K562 (cell line): ENCODE measurements at regions not wholly inside any gene's neighbourhood (a gene's known extent, or its start where the extent isn't known, plus 50 kb on each side); places are given as distances from the start of the nearest gene placed in this dataset.

Experiments used
- ATAC-seq: fragments of 200-7000 bp; cut with Tn5 transposase; 3 replicates; pipeline ENCODE4 v1.9.1; 2020; ENCODE audit warnings: moderate library complexity
- BruUV-seq: library from RNA; stranded (reverse); fragments of 400-500 nt; replicated peaks from 2 replicates; lab custom pipeline; 2021; lab: Mats Ljungman, UMichigan
- CTCF ChIA-PET: fragments of 300-600 bp; formaldehyde crosslinking; extraction: SDS; loops from one replicate; lab custom pipeline; 2021; ENCODE audit warnings: low intra/inter-chr PET ratio; lab: Yijun Ruan, JAX
- POLR2A ChIA-PET: fragments of 300-600, 350-650 bp; sonication (Branson Sonifier 250); formaldehyde crosslinking; extraction: SDS; loops from one replicate; lab custom pipeline; 2021; ENCODE audit warnings: antibody characterized with exemption, inconsistent platforms; lab: Yijun Ruan, JAX
- DNase-seq, 4 experiments: peaks; one replicate each; pipeline versions ENCODE4 v3.0.0 to v3.0.0-alpha.2; 2011 to 2018; ENCODE audit warnings: low spot score in 3 of 4, mixed read lengths in 3 of 4; ENCODE audit errors: extremely low read depth in 1 of 4
- FAIRE-seq: peaks from 2 replicates; lab custom pipeline; 2011; peaks lifted over from hg19 to GRCh38; lab: Jason Lieb, UNC
- H2AFZ ChIP-seq: 2 replicates; pipeline ENCODE4 v1.6.0; 2011; ENCODE audit warnings: low read depth, low read length, control low read depth, inconsistent platforms
- H3K27ac ChIP-seq: fragments of 200-600 bp; 3 replicates; pipeline ENCODE4 v1.8.0; 2011; ENCODE audit warnings: low read depth, mild to moderate bottlenecking, control low read depth, inconsistent platforms, low read length, moderate library complexity, mixed read lengths; ENCODE audit errors: extremely low read depth
- H3K27me3 ChIP-seq, 2 experiments: fragments of 300-600 bp in 1 of 2; 2 replicates in 1 of 2; 3 replicates in 1 of 2; pipeline versions ENCODE4 v1.6.0 to v1.8.0; 2011; ENCODE audit warnings: inconsistent platforms in 2 of 2, low read length in 2 of 2, mild to moderate bottlenecking in 1 of 2, mixed read lengths in 1 of 2, moderate library complexity in 1 of 2; ENCODE audit not compliant: control insufficient read depth in 2 of 2, insufficient read depth in 2 of 2
- H3K36me3 ChIP-seq: fragments of 300-600 bp; 3 replicates; pipeline ENCODE4 v1.8.0; 2011; ENCODE audit warnings: mild to moderate bottlenecking, low read length, inconsistent platforms; ENCODE audit not compliant: control insufficient read depth, insufficient read depth
- H3K4me1 ChIP-seq, 2 experiments: fragments of 200-600 bp in 1 of 2; replicated peaks in 1 of 2; 2 replicates in 1 of 2; 3 replicates in 1 of 2; pipeline versions ENCODE4 v1.5.1 to v1.8.0; 2011; ENCODE audit warnings: inconsistent platforms in 2 of 2, low read length in 2 of 2, mild to moderate bottlenecking in 1 of 2, mixed read lengths in 1 of 2, moderate library complexity in 1 of 2; ENCODE audit not compliant: control insufficient read depth in 2 of 2, insufficient read depth in 2 of 2
- H3K4me2 ChIP-seq: 2 replicates; pipeline ENCODE4 v1.6.1; 2011; ENCODE audit warnings: low read length, control low read depth, inconsistent platforms, mixed read lengths; ENCODE audit not compliant: insufficient read depth
- H3K4me3 ChIP-seq: fragments of 200-600 bp; sonication (generic), shearing (Covaris generic); 2 replicates; pipeline ENCODE4 v1.5.1; 2016; ENCODE audit warnings: control low read depth, inconsistent platforms
- H3K79me2 ChIP-seq: fragments of 200-600 bp; 3 replicates; pipeline ENCODE4 v1.8.0; 2011; ENCODE audit warnings: low read length, inconsistent platforms; ENCODE audit not compliant: control insufficient read depth, insufficient read depth
- H3K9ac ChIP-seq, 2 experiments: 2 replicates each; pipeline versions ENCODE4 v1.6.0 to v1.6.1; 2011; ENCODE audit warnings: low read depth in 2 of 2, low read length in 2 of 2, control low read depth in 1 of 2, inconsistent platforms in 1 of 2, mild to moderate bottlenecking in 1 of 2, mixed read lengths in 1 of 2; ENCODE audit not compliant: insufficient read depth in 1 of 2
- H3K9me1 ChIP-seq: one replicate; pipeline ENCODE4 v1.6.0; 2011; ENCODE audit warnings: inconsistent platforms, mild to moderate bottlenecking, low read length, moderate library complexity; ENCODE audit not compliant: control insufficient read depth, insufficient read depth
- H3K9me3 ChIP-seq: replicated peaks from 2 replicates; pipeline ENCODE4 v1.5.1; 2011; ENCODE audit warnings: low read depth, low read length, inconsistent platforms; ENCODE audit not compliant: control insufficient read depth, insufficient read depth
- H4K20me1 ChIP-seq: replicated peaks from 2 replicates; pipeline ENCODE4 v1.6.1; 2011; ENCODE audit warnings: low read length, inconsistent platforms, mixed read lengths; ENCODE audit not compliant: control insufficient read depth, insufficient read depth
- SMAD1 ChIP-seq: fragments of 150-350 bp; IDR thresholded peaks from 2 replicates; pipeline ENCODE4 v1.6.1; 2014; ENCODE audit warnings: low read length, low read depth; ENCODE audit not compliant: partially characterized antibody
- SREBF2 ChIP-seq: sonication (generic); formaldehyde crosslinking; IDR thresholded peaks from 2 replicates; pipeline ENCODE4 v1.4.0; 2020; ENCODE audit warnings: mild to moderate bottlenecking, missing genetic modification reagents
- ZNF124 ChIP-seq: sonication (generic); formaldehyde crosslinking; IDR thresholded peaks from 2 replicates; pipeline ENCODE4 v1.8.1; 2022; ENCODE audit warnings: missing genetic modification reagents
- WGBS: fragments of 100-300 bp; shearing (Covaris generic); methylation state at CpG from one replicate; pipeline ENCODE4 v1.1.6; 2016; ENCODE audit warnings: low coverage, mixed read lengths; ENCODE audit not compliant: insufficient coverage; ENCODE audit errors: missing lambda C conversion rate; 5-methylcytosine and 5-hydroxymethylcytosine counted together
- in situ Hi-C: fragments of 300-500 bp; cut with MboI; formaldehyde crosslinking; loops from 4 replicates; pipeline ENCODE4 v1.15.0; 2018; ENCODE audit warnings: inconsistent platforms, mixed read lengths
- intact Hi-C: fragments of 100-400 bp; cut with micrococcal nuclease; formaldehyde crosslinking; loops from 2 replicates; pipeline ENCODE4 v1.14.2; 2022
- TF ChIP-seq, protein P1 (sequence below): fragments of 250-450 bp; sonication (Bioruptor Pico); IDR thresholded peaks from 2 replicates; pipeline ENCODE4 v1.8.0; 2021; ENCODE audit warnings: mild to moderate bottlenecking, moderate library complexity

- no peak for TF ChIP-seq SMAD1
- no peak for TF ChIP-seq SREBF2 (CRISPR knock-in tag)
These were observed 397.3 kb downstream of the TYW1 start (continued) for GRCh38 chr7:67393903-67394302.

GRCh38 chr7:67398916-67399315 lies 402.3 kb downstream of the TYW1 start:
- under 1% methylated on average over 7 of the region's 7 CpGs for WGBS

More at GRCh38 chr7:67398916-67399315, 402.3 kb downstream of the TYW1 start:
- Histone ChIP-seq H3K4me2 (no peak overlapping the region), H3K79me2 (no peaks in the 10 kb centered on the region), H3K27ac (no peak overlapping the region), H2AFZ (no peak overlapping the region), H3K4me1 (no peaks in the 10 kb centered on the region; a peak in 1 of 5 replicates), H3K9ac (no peak overlapping the region), H3K9me3 (no peaks in the 10 kb centered on the region), H3K27me3 (peaks cover 0 to 9% of the 10 kb centered on the region in 2 experiments; a peak in 3 of 5 replicates), H4K20me1 (no peaks in the 10 kb centered on the region), H3K4me3 (no peak overlapping the region), H3K36me3 (no peaks in the 10 kb centered on the region), H3K9me1 (no peaks in the 10 kb centered on the region)
- TF ChIP-seq ZNF124 (CRISPR knock-in tag), result no peak
- TF ChIP-seq, protein P1, sequence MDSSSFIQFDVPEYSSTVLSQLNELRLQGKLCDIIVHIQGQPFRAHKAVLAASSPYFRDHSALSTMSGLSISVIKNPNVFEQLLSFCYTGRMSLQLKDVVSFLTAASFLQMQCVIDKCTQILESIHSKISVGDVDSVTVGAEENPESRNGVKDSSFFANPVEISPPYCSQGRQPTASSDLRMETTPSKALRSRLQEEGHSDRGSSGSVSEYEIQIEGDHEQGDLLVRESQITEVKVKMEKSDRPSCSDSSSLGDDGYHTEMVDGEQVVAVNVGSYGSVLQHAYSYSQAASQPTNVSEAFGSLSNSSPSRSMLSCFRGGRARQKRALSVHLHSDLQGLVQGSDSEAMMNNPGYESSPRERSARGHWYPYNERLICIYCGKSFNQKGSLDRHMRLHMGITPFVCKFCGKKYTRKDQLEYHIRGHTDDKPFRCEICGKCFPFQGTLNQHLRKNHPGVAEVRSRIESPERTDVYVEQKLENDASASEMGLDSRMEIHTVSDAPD (CRISPR knock-in tag), result no peak
- CTCF ChIA-PET, result no interaction called here
- ATAC-seq (peak; percentile 64), DNase-seq (no peak), FAIRE-seq (no peak)
- POLR2A ChIA-PET, result interaction anchor here (0.5 kb wide), 1 partner anchor 312 kb away, joined by 3 read pairs; no protein-coding TSS in a partner anchor
- BruUV-seq, result no TSS peak
- intact Hi-C loops (no loop called here), in situ Hi-C loops (no loop called here)
